ENCODE measurements at regions not wholly inside any gene's neighbourhood (a gene's known extent, or its start where the extent isn't known, plus 50 kb on each side); places are given as distances from the start of the nearest gene placed in this dataset.

- DNase-seq (ENCODE audit: low read depth), result no peak
These were observed 165.1 kb upstream of the TMCC3 start for GRCh38 chr12:94815450-94815849.

GRCh38 chr12:94813314-94813713, 163.0 kb upstream of the TMCC3 start:
- no peak for DNase-seq (ENCODE audit: low read depth)

- DNase-seq (ENCODE audit: low read depth), result no peak
These were observed 162.0 kb upstream of the TMCC3 start for GRCh38 chr12:94812345-94812744.

GRCh38 chr12:94811611-94812010, 161.3 kb upstream of the TMCC3 start:
- no peak for DNase-seq (ENCODE audit: low read depth)

GRCh38 chr12:94807951-94808350, 157.6 kb upstream of the TMCC3 start:
- no peak for DNase-seq (ENCODE audit: low read depth)

GRCh38 chr12:94806617-94807016, 156.3 kb upstream of the TMCC3 start:
- DNase-seq (ENCODE audit: low read depth), result no peak

GRCh38 chr12:94805749-94806529, 155.6 kb upstream of the TMCC3 start:
- no peak for DNase-seq (ENCODE audit: low read depth)

GRCh38 chr12:94803939-94804338, 153.6 kb upstream of the TMCC3 start:
- DNase-seq (ENCODE audit: low read depth), result no peak

GRCh38 chr12:94802796-94803195, 152.4 kb upstream of the TMCC3 start:
- no peak for DNase-seq (ENCODE audit: low read depth)

- no peak for DNase-seq (ENCODE audit: low read depth)
These were observed 151.4 kb upstream of the TMCC3 start for GRCh38 chr12:94801745-94802144.

GRCh38 chr12:94799136-94799535, 148.8 kb upstream of the TMCC3 start:
- no peak for DNase-seq (ENCODE audit: low read depth)

- no peak for DNase-seq (ENCODE audit: low read depth)
These were observed 147.8 kb upstream of the TMCC3 start for GRCh38 chr12:94798113-94798512.

- peak; percentile 63 for DNase-seq (ENCODE audit: low read depth)
These were observed 145.2 kb upstream of the TMCC3 start for GRCh38 chr12:94795520-94795919.

- no peak for DNase-seq (ENCODE audit: low read depth)
These were observed 144.7 kb upstream of the TMCC3 start for GRCh38 chr12:94795044-94795443.

- DNase-seq (ENCODE audit: low read depth), result no peak
These were observed 142.8 kb upstream of the TMCC3 start for GRCh38 chr12:94793191-94793595.

- DNase-seq (ENCODE audit: low read depth), result no peak
These were observed 142.3 kb upstream of the TMCC3 start for GRCh38 chr12:94792693-94793092.

- DNase-seq (ENCODE audit: low read depth), result no peak
These were observed 141.6 kb upstream of the TMCC3 start for GRCh38 chr12:94791933-94792332.

GRCh38 chr12:94790825-94791224, 140.5 kb upstream of the TMCC3 start:
- DNase-seq (ENCODE audit: low read depth), result no peak

GRCh38 chr12:94790370-94790769, 140.0 kb upstream of the TMCC3 start:
- no peak for DNase-seq (ENCODE audit: low read depth)

GRCh38 chr12:94789510-94790225, 139.3 kb upstream of the TMCC3 start:
- DNase-seq (ENCODE audit: low read depth), result no peak

GRCh38 chr12:94788298-94788697, 137.9 kb upstream of the TMCC3 start:
- DNase-seq (ENCODE audit: low read depth), result no peak

- DNase-seq (ENCODE audit: low read depth), result no peak
These were observed 136.5 kb upstream of the TMCC3 start for GRCh38 chr12:94786906-94787305.

- no peak for DNase-seq (ENCODE audit: low read depth)
These were observed 133.5 kb upstream of the TMCC3 start for GRCh38 chr12:94783862-94784261.

- no peak for DNase-seq (ENCODE audit: low read depth)
These were observed 133.0 kb upstream of the TMCC3 start for GRCh38 chr12:94783343-94783742.

All from stromal cell of bone marrow (primary cell).